CD4-positive, CD25-positive, alpha-beta regulatory T cell (primary cell): ENCODE measurements at regions not wholly inside any gene's neighbourhood (a gene's known extent, or its start where the extent isn't known, plus 50 kb on each side); places are given as distances from the start of the nearest gene placed in this dataset.

Experiments used
- ATAC-seq, 2 donors: fragments of 150-1000 bp; cut with Tn5 transposase; one replicate each; pipeline ENCODE4 v1.10.0; 2021; ENCODE audit warnings: low read depth in 2 of 2, moderate number of reproducible peaks in 2 of 2, moderate library complexity in 1 of 2
- DNase-seq, 3 donors: peaks; one replicate each; pipeline versions ENCODE4 v3.0.0 to v3.0.0-alpha.2; 2012 to 2022; ENCODE audit warnings: mixed read lengths in 1 of 3
- H3K27ac ChIP-seq: one replicate; pipeline ENCODE4 v1.7.0; 2013; ENCODE audit warnings: mild to moderate bottlenecking, low read length; ENCODE audit not compliant: insufficient read depth, poor library complexity, severe bottlenecking
- H3K27me3 ChIP-seq: one replicate; pipeline ENCODE4 v1.7.0; 2013; ENCODE audit warnings: low read length; ENCODE audit not compliant: control insufficient read depth, insufficient read depth
- H3K36me3 ChIP-seq: one replicate; pipeline ENCODE4 v1.7.0; 2013; ENCODE audit warnings: mild to moderate bottlenecking, low read length, moderate library complexity; ENCODE audit not compliant: control insufficient read depth, insufficient read depth
- H3K4me1 ChIP-seq: 2 replicates; pipeline ENCODE4 v1.7.0; 2013; ENCODE audit warnings: mild to moderate bottlenecking, low read length; ENCODE audit not compliant: insufficient read depth, control insufficient read depth, poor library complexity, severe bottlenecking
- H3K4me3 ChIP-seq: one replicate; pipeline ENCODE4 v1.7.0; 2013; ENCODE audit warnings: low read depth, mild to moderate bottlenecking, low read length, moderate library complexity
- H3K9me3 ChIP-seq, 2 experiments: 1 replicate in 1 of 2; 2 replicates in 1 of 2; pipeline ENCODE4 v1.7.0; 2013; ENCODE audit warnings: low read length in 2 of 2, mild to moderate bottlenecking in 1 of 2, moderate library complexity in 1 of 2; ENCODE audit not compliant: control insufficient read depth in 2 of 2
- H3K27ac Mint-ChIP-seq, 3 donors: one replicate each; pipeline ENCODE4 v1.8.0; 2020 to 2022; ENCODE audit warnings: mild to moderate bottlenecking in 3 of 3, mixed read lengths in 3 of 3, moderate library complexity in 2 of 3
- H3K27me3 Mint-ChIP-seq: one replicate; pipeline ENCODE4 v1.8.0; 2022; ENCODE audit warnings: mild to moderate bottlenecking, mixed read lengths
- H3K36me3 Mint-ChIP-seq: one replicate; pipeline ENCODE4 v1.8.0; 2020; ENCODE audit warnings: mixed read lengths
- H3K4me1 Mint-ChIP-seq, 4 donors: one replicate each; pipeline ENCODE4 v1.8.0; 2020 to 2022; ENCODE audit warnings: mixed read lengths in 4 of 4, mild to moderate bottlenecking in 1 of 4
- H3K4me3 Mint-ChIP-seq, 4 donors: one replicate each; pipeline ENCODE4 v1.8.0; 2020 to 2022; ENCODE audit warnings: mild to moderate bottlenecking in 4 of 4, mixed read lengths in 4 of 4, moderate library complexity in 3 of 4
- H3K9me3 Mint-ChIP-seq, 7 donors: one replicate each; pipeline ENCODE4 v1.8.0; 2020 to 2022; ENCODE audit warnings: mixed read lengths in 7 of 7, mild to moderate bottlenecking in 3 of 7, moderate library complexity in 2 of 7

GRCh38 chr3:22490747-22491146 lies 712.4 kb upstream of the UBE2E2 start:
- Mint-ChIP-seq H3K4me3 (no peak overlapping the region), H3K4me1 (no peaks in the 10 kb centered on the region), H3K27me3 (no peaks in the 10 kb centered on the region), H3K9me3 (peaks cover 2 to 8% (median 4%) of the 10 kb centered on the region in 7 donors), H3K36me3 (no peaks in the 10 kb centered on the region), H3K27ac (no peak overlapping the region)
- H3K4me3 ChIP-seq = no peak overlapping the region
- DNase-seq (no peak), ATAC-seq (no peak)
- no peaks in the 10 kb centered on the region for H3K36me3 ChIP-seq
- no peaks in the 10 kb centered on the region for H3K27me3 ChIP-seq
- no peaks in the 10 kb centered on the region for H3K4me1 ChIP-seq
- no peaks in the 10 kb centered on the region for H3K9me3 ChIP-seq
- H3K27ac ChIP-seq = no peak overlapping the region

- Histone ChIP-seq H3K27me3 (no peaks in the 10 kb centered on the region), H3K36me3 (no peaks in the 10 kb centered on the region), H3K4me3 (no peak overlapping the region), H3K27ac (no peak overlapping the region), H3K4me1 (no peaks in the 10 kb centered on the region), H3K9me3 (no peaks in the 10 kb centered on the region)
- H3K27me3 Mint-ChIP-seq = no peaks in the 10 kb centered on the region
- peaks cover 2 to 8% (median 4%) of the 10 kb centered on the region in 7 donors for H3K9me3 Mint-ChIP-seq
- H3K27ac Mint-ChIP-seq = no peak overlapping the region
- H3K4me3 Mint-ChIP-seq = no peak overlapping the region
- ATAC-seq = no peak
- no peaks in the 10 kb centered on the region for H3K36me3 Mint-ChIP-seq
- no peak for DNase-seq
- H3K4me1 Mint-ChIP-seq = no peaks in the 10 kb centered on the region
These were observed 711.8 kb upstream of the UBE2E2 start for GRCh38 chr3:22491344-22491743.

GRCh38 chr3:22492342-22492741 lies 710.8 kb upstream of the UBE2E2 start:
- H3K4me1 Mint-ChIP-seq = no peaks in the 10 kb centered on the region

GRCh38 chr3:22495241-22495640 lies 707.9 kb upstream of the UBE2E2 start:
- no peak for ATAC-seq
- DNase-seq = no peak
- no peaks in the 10 kb centered on the region for H3K4me1 ChIP-seq
- no peak overlapping the region for H3K27ac ChIP-seq
- no peak overlapping the region for H3K4me3 Mint-ChIP-seq
- H3K27ac Mint-ChIP-seq = no peak overlapping the region
- H3K36me3 ChIP-seq = no peaks in the 10 kb centered on the region
- peaks cover 0 to 11% (median 4%) of the 10 kb centered on the region in 7 donors for H3K9me3 Mint-ChIP-seq
- H3K4me3 ChIP-seq = no peak overlapping the region
- H3K36me3 Mint-ChIP-seq = no peaks in the 10 kb centered on the region
- peaks cover 0 to 5% of the 10 kb centered on the region in 2 experiments for H3K9me3 ChIP-seq
- H3K27me3 ChIP-seq = no peaks in the 10 kb centered on the region
- H3K27me3 Mint-ChIP-seq = no peaks in the 10 kb centered on the region
- no peaks in the 10 kb centered on the region for H3K4me1 Mint-ChIP-seq

More at GRCh38 chr3:22492342-22492741, 710.8 kb upstream of the UBE2E2 start:
- Mint-ChIP-seq H3K27ac (no peak overlapping the region), H3K9me3 (peaks cover 0 to 9% (median 5%) of the 10 kb centered on the region in 7 donors), H3K27me3 (no peaks in the 10 kb centered on the region), H3K36me3 (no peaks in the 10 kb centered on the region), H3K4me3 (no peak overlapping the region)
- DNase-seq (no peak), ATAC-seq (no peak)
- Histone ChIP-seq H3K27me3 (no peaks in the 10 kb centered on the region), H3K36me3 (no peaks in the 10 kb centered on the region), H3K27ac (no peak overlapping the region), H3K4me3 (no peak overlapping the region), H3K4me1 (no peaks in the 10 kb centered on the region), H3K9me3 (peaks cover 0 to 5% of the 10 kb centered on the region in 2 experiments)

GRCh38 chr3:22495791-22496190 lies 707.3 kb upstream of the UBE2E2 start:
- Mint-ChIP-seq H3K27ac (no peak overlapping the region), H3K27me3 (no peaks in the 10 kb centered on the region), H3K4me1 (no peaks in the 10 kb centered on the region), H3K4me3 (no peak overlapping the region), H3K9me3 (peaks cover 0 to 12% (median 4%) of the 10 kb centered on the region in 7 donors), H3K36me3 (no peaks in the 10 kb centered on the region)
- Histone ChIP-seq H3K9me3 (peaks cover 0 to 5% of the 10 kb centered on the region in 2 experiments), H3K27me3 (no peaks in the 10 kb centered on the region), H3K27ac (no peak overlapping the region), H3K4me1 (no peaks in the 10 kb centered on the region), H3K4me3 (no peak overlapping the region), H3K36me3 (no peaks in the 10 kb centered on the region)
- no peak for DNase-seq
- no peak for ATAC-seq

GRCh38 chr3:22496641-22497040 lies 706.5 kb upstream of the UBE2E2 start:
- Mint-ChIP-seq H3K4me3 (no peak overlapping the region), H3K9me3 (peaks cover 0 to 16% (median 4%) of the 10 kb centered on the region in 7 donors), H3K4me1 (no peaks in the 10 kb centered on the region), H3K27me3 (no peaks in the 10 kb centered on the region), H3K27ac (no peak overlapping the region), H3K36me3 (no peaks in the 10 kb centered on the region)
- peaks cover 0 to 5% of the 10 kb centered on the region in 2 experiments for H3K9me3 ChIP-seq
- H3K36me3 ChIP-seq = no peaks in the 10 kb centered on the region
- no peak for ATAC-seq
- H3K4me1 ChIP-seq = no peaks in the 10 kb centered on the region
- H3K4me3 ChIP-seq = no peak overlapping the region
- no peak for DNase-seq
- H3K27me3 ChIP-seq = no peaks in the 10 kb centered on the region
- no peak overlapping the region for H3K27ac ChIP-seq

GRCh38 chr3:22506871-22507270 lies 696.3 kb upstream of the UBE2E2 start:
- Histone ChIP-seq H3K4me1 (no peaks in the 10 kb centered on the region), H3K4me3 (no peak overlapping the region), H3K36me3 (no peaks in the 10 kb centered on the region), H3K27ac (no peak overlapping the region), H3K9me3 (peaks cover 0 to 2% of the 10 kb centered on the region in 2 experiments), H3K27me3 (no peaks in the 10 kb centered on the region)
- H3K4me3 Mint-ChIP-seq = no peak overlapping the region
- DNase-seq (no peak), ATAC-seq (no peak)
- no peak overlapping the region for H3K27ac Mint-ChIP-seq
- H3K36me3 Mint-ChIP-seq = no peaks in the 10 kb centered on the region
- no peaks in the 10 kb centered on the region for H3K27me3 Mint-ChIP-seq
- no peaks in the 10 kb centered on the region for H3K4me1 Mint-ChIP-seq
- peaks cover 0 to 11% (median 6%) of the 10 kb centered on the region in 7 donors for H3K9me3 Mint-ChIP-seq

- no peaks in the 10 kb centered on the region for H3K27me3 ChIP-seq
- H3K9me3 Mint-ChIP-seq = peaks cover 0 to 11% (median 4%) of the 10 kb centered on the region in 7 donors
- DNase-seq (no peak), ATAC-seq (no peak)
- H3K9me3 ChIP-seq = peaks cover 0 to 2% of the 10 kb centered on the region in 2 experiments
- H3K4me1 Mint-ChIP-seq = no peaks in the 10 kb centered on the region
- no peaks in the 10 kb centered on the region for H3K27me3 Mint-ChIP-seq
- no peaks in the 10 kb centered on the region for H3K4me1 ChIP-seq
- H3K36me3 ChIP-seq = no peaks in the 10 kb centered on the region
- no peak overlapping the region for H3K27ac Mint-ChIP-seq
- no peak overlapping the region for H3K4me3 ChIP-seq
- H3K36me3 Mint-ChIP-seq = no peaks in the 10 kb centered on the region
- H3K4me3 Mint-ChIP-seq = no peak overlapping the region
- H3K27ac ChIP-seq = no peak overlapping the region
These were observed 695.4 kb upstream of the UBE2E2 start for GRCh38 chr3:22507709-22508108.
